Natural killer cell treated with Interleukin-12 subunit alpha and Interleukin-12 subunit beta and Interleukin-15 and Interleukin-18, amount 100 ng/mL, for 72 hours (primary cell): ENCODE measurements at regions not wholly inside any gene's neighbourhood (a gene's known extent, or its start where the extent isn't known, plus 50 kb on each side); places are given as distances from the start of the nearest gene placed in this dataset.

Source experiments
- ATAC-seq, 2 donors: fragments of 150-1000 bp; cut with Tn5 transposase in 1 of 2; sonication (Bioruptor Pico), chemical (Tn5 transposase) in 1 of 2; 2 replicates each; pipeline ENCODE4 v1.10.0; 2021
- DNase-seq: peaks from one replicate; pipeline ENCODE4 v3.0.0; 2022; ENCODE audit warnings: low spot score
- H3K27ac Mint-ChIP-seq, 2 donors: 1 replicate in 1 of 2; 2 replicates in 1 of 2; pipeline ENCODE4 v1.8.0; 2022; ENCODE audit warnings: mixed read lengths in 2 of 2, mild to moderate bottlenecking in 1 of 2, moderate library complexity in 1 of 2
- H3K27me3 Mint-ChIP-seq, 2 donors: 1 replicate in 1 of 2; 2 replicates in 1 of 2; pipeline ENCODE4 v1.8.0; 2022; ENCODE audit warnings: mixed read lengths in 2 of 2
- H3K36me3 Mint-ChIP-seq: one replicate; pipeline ENCODE4 v1.8.0; 2022; ENCODE audit warnings: mixed read lengths
- H3K4me1 Mint-ChIP-seq, 2 donors: 1 replicate in 1 of 2; 2 replicates in 1 of 2; pipeline ENCODE4 v1.8.0; 2022; ENCODE audit warnings: low read depth in 2 of 2, mixed read lengths in 2 of 2, mild to moderate bottlenecking in 1 of 2
- H3K4me3 Mint-ChIP-seq: one replicate; pipeline ENCODE4 v1.8.0; 2022; ENCODE audit warnings: mixed read lengths
- H3K9me3 Mint-ChIP-seq: 2 replicates; pipeline ENCODE4 v1.8.0; 2022; ENCODE audit warnings: mixed read lengths

- no peaks in the 10 kb centered on the region for H3K9me3 Mint-ChIP-seq
- no peak overlapping the region for H3K27ac Mint-ChIP-seq
- H3K27me3 Mint-ChIP-seq = peaks cover 2 to 14% of the 10 kb centered on the region in 2 donors
- H3K4me1 Mint-ChIP-seq = peaks cover 0 to 3% of the 10 kb centered on the region in 2 donors
- ATAC-seq (no peak), DNase-seq (no peak)
- H3K36me3 Mint-ChIP-seq = no peaks in the 10 kb centered on the region
- no peak overlapping the region for H3K4me3 Mint-ChIP-seq
Observed at GRCh38 chr2:100200985-100201384, 58.6 kb upstream of the AFF3 start.

GRCh38 chr2:100199421-100199820 lies 57.0 kb upstream of the AFF3 start:
- ATAC-seq = no peak
- H3K27me3 Mint-ChIP-seq = peaks cover 2 to 5% of the 10 kb centered on the region in 2 donors
- no peak overlapping the region for H3K27ac Mint-ChIP-seq
- H3K36me3 Mint-ChIP-seq = no peaks in the 10 kb centered on the region
- H3K4me1 Mint-ChIP-seq = no peaks in the 10 kb centered on the region
- H3K4me3 Mint-ChIP-seq = no peak overlapping the region
- H3K9me3 Mint-ChIP-seq = no peaks in the 10 kb centered on the region
- no peak for DNase-seq

GRCh38 chr2:100198461-100199230 lies 56.3 kb upstream of the AFF3 start:
- peaks cover 0 to 2% of the 10 kb centered on the region in 2 donors for H3K27me3 Mint-ChIP-seq
- no peaks in the 10 kb centered on the region for H3K9me3 Mint-ChIP-seq
- no peaks in the 10 kb centered on the region for H3K36me3 Mint-ChIP-seq
- H3K27ac Mint-ChIP-seq = no peak overlapping the region
- H3K4me1 Mint-ChIP-seq = no peaks in the 10 kb centered on the region
- H3K4me3 Mint-ChIP-seq = no peak overlapping the region
- ATAC-seq (peak in 1 of 2 donors; percentile 40), DNase-seq (no peak)

GRCh38 chr2:100197631-100198153 lies 55.3 kb upstream of the AFF3 start:
- H3K9me3 Mint-ChIP-seq = no peaks in the 10 kb centered on the region
- DNase-seq (no peak), ATAC-seq (no peak)
- H3K36me3 Mint-ChIP-seq = no peaks in the 10 kb centered on the region
- no peaks in the 10 kb centered on the region for H3K4me1 Mint-ChIP-seq
- peaks cover 2 to 6% of the 10 kb centered on the region in 2 donors for H3K27me3 Mint-ChIP-seq
- H3K27ac Mint-ChIP-seq = no peak overlapping the region
- H3K4me3 Mint-ChIP-seq = no peak overlapping the region

GRCh38 chr2:100196786-100197494 lies 54.5 kb upstream of the AFF3 start:
- DNase-seq = no peak
- H3K9me3 Mint-ChIP-seq = no peaks in the 10 kb centered on the region
- no peak for ATAC-seq
- no peaks in the 10 kb centered on the region for H3K4me1 Mint-ChIP-seq
- no peak overlapping the region for H3K27ac Mint-ChIP-seq
- H3K36me3 Mint-ChIP-seq = no peaks in the 10 kb centered on the region
- H3K4me3 Mint-ChIP-seq = no peak overlapping the region
- H3K27me3 Mint-ChIP-seq = peaks cover 2 to 6% of the 10 kb centered on the region in 2 donors

GRCh38 chr2:100195942-100196341 lies 53.6 kb upstream of the AFF3 start:
- H3K27me3 Mint-ChIP-seq = peaks cover 2 to 6% of the 10 kb centered on the region in 2 donors
- no peaks in the 10 kb centered on the region for H3K4me1 Mint-ChIP-seq
- H3K9me3 Mint-ChIP-seq = no peaks in the 10 kb centered on the region
- ATAC-seq (no peak), DNase-seq (no peak)
- no peak overlapping the region for H3K27ac Mint-ChIP-seq
- no peak overlapping the region for H3K4me3 Mint-ChIP-seq
- no peaks in the 10 kb centered on the region for H3K36me3 Mint-ChIP-seq

- no peaks in the 10 kb centered on the region for H3K9me3 Mint-ChIP-seq
- H3K27ac Mint-ChIP-seq = no peak overlapping the region
- H3K36me3 Mint-ChIP-seq = no peaks in the 10 kb centered on the region
- DNase-seq = no peak
- H3K4me1 Mint-ChIP-seq = no peaks in the 10 kb centered on the region
- no peak overlapping the region for H3K4me3 Mint-ChIP-seq
- no peak for ATAC-seq
- peaks cover 2 to 6% of the 10 kb centered on the region in 2 donors for H3K27me3 Mint-ChIP-seq
Observed at GRCh38 chr2:100194951-100195350, 52.6 kb upstream of the AFF3 start.

GRCh38 chr2:100193291-100193710 lies 50.9 kb upstream of the AFF3 start:
- Mint-ChIP-seq H3K36me3 (no peaks in the 10 kb centered on the region), H3K27me3 (peaks cover 2 to 6% of the 10 kb centered on the region in 2 donors), H3K27ac (no peak overlapping the region), H3K4me3 (no peak overlapping the region), H3K9me3 (no peaks in the 10 kb centered on the region), H3K4me1 (no peaks in the 10 kb centered on the region)
- no peak for ATAC-seq
- no peak for DNase-seq

- Mint-ChIP-seq H3K9me3 (no peaks in the 10 kb centered on the region), H3K4me1 (no peaks in the 10 kb centered on the region), H3K4me3 (no peak overlapping the region), H3K27me3 (peaks cover 2 to 6% of the 10 kb centered on the region in 2 donors), H3K27ac (no peak overlapping the region), H3K36me3 (no peaks in the 10 kb centered on the region)
- ATAC-seq (no peak), DNase-seq (no peak)
Observed at GRCh38 chr2:100192825-100193224, 50.4 kb upstream of the AFF3 start.

- no peak overlapping the region for H3K4me3 Mint-ChIP-seq
Observed at GRCh38 chr2:100192300-100192699, 49.9 kb upstream of the AFF3 start.

More at GRCh38 chr2:100192300-100192699, 49.9 kb upstream of the AFF3 start:
- ATAC-seq = no peak
- no peaks in the 10 kb centered on the region for H3K36me3 Mint-ChIP-seq
- no peak overlapping the region for H3K27ac Mint-ChIP-seq
- no peaks in the 10 kb centered on the region for H3K4me1 Mint-ChIP-seq
- H3K27me3 Mint-ChIP-seq = peaks cover 2 to 6% of the 10 kb centered on the region in 2 donors
- no peak for DNase-seq
- no peaks in the 10 kb centered on the region for H3K9me3 Mint-ChIP-seq
